ENCODE measurements at regions not wholly inside any gene's neighbourhood (a gene's known extent, or its start where the extent isn't known, plus 50 kb on each side); places are given as distances from the start of the nearest gene placed in this dataset.

DNA sequence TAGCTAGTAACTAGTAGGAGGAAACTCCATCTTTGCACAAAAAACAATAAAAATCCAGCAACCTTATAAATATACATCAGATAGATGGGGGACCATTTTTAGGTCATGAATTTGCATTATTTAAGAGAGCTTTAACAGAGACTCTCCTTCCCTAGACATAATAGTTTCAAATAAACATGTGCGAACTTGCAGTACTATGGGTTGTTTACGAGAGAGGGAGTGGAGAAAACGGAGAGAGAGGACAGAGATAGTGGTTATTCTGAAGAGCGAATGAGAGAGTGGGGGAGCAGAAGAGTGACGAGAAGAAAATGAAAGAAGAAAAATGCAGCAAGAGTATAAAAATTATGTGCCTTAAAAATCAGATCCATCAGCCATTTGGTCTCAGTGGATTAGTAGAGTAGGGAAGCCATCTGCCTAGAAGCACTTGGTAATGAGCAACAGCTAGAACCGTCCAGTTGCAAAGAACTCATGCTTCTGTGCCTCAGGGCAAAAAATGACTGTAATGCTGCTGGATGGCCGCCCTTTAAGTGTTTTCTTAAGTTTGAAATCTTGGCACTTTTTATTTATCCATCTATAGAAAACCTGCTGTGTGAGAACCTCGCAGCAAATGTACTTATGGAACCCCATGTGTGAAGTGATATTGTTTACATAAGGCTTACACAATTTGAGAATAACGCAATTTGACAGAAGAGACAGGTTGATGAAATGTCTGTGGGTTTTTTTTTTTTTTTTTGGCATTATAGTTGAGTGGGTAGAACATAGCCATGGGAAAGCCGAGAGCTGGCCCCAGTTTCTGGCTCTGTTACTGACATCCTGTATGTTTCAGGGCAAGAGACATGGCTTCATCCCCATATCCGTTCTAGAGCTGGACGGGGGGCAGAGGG is 95.6 kb upstream of the ZNF608 start:
- no peaks in the 10 kb centered on the region for H3K4me1 Mint-ChIP-seq
- peaks cover 0 to 3% of the 10 kb centered on the region in 2 experiments for H3K9me3 ChIP-seq (ENCODE audit: control insufficient read depth in 2 of 2, low read length in 2 of 2)
- no peaks in the 10 kb centered on the region for H3K36me3 Mint-ChIP-seq
- H3K27me3 ChIP-seq (ENCODE audit: control insufficient read depth, insufficient read depth, low read length) = no peaks in the 10 kb centered on the region
- H3K9me3 Mint-ChIP-seq = peaks cover 0 to 12% (median 7%) of the 10 kb centered on the region in 7 donors
- H3K27ac ChIP-seq (ENCODE audit: insufficient read depth, low read length, poor library complexity, severe bottlenecking) = no peak overlapping the region
- no peaks in the 10 kb centered on the region for H3K27me3 Mint-ChIP-seq
- H3K4me3 ChIP-seq (ENCODE audit: low read depth, low read length) = no peak overlapping the region
- H3K4me3 Mint-ChIP-seq = no peak overlapping the region
- H3K36me3 ChIP-seq (ENCODE audit: control insufficient read depth, insufficient read depth, low read length) = no peaks in the 10 kb centered on the region
- ATAC-seq (ENCODE audit: low read depth in 2 of 2) (no peak), DNase-seq (no peak)
- H3K4me1 ChIP-seq (ENCODE audit: control insufficient read depth, insufficient read depth, low read length, poor library complexity, severe bottlenecking) = no peaks in the 10 kb centered on the region
- H3K27ac Mint-ChIP-seq = no peak overlapping the region

DNA sequence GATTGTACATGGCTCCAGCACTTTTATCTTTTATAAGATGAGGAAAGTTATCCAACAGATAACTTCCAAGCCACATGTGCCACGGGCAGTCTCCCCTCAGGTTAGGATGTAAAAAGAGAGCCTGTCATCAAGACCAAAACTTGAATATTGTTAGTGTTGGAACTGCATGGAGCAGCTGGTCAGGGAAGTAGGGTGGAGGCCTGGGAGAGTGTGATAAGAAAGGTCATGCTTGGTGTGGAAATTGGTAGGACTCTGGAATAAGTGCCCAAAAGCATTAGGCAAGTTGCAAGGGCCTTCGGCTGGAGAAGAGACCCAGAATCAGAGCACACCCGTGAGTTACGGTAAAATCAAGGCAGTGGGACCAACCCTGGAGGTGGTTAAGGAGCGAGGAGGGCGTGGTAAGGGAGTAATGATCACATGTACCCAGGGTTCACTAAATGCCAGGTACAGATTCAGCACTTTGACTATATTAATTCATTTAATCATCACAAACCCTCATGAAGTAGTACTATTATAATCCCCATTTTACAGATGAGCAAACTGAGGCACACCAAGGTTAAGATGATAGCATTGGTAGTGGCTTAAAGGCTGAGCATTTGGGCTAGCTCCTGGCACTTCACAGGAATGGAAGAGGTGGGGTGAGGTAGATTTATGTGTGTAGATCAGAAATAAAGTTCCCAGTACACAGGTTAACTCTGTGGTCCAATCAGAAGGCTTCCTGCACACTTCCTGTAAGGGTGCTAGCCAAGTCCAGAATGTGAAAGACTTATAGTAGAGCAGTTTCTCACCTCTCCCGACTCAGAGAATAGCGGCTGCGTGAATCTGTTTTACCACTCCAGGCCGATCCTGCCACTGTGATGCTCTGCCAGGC is 96.5 kb upstream of the ZNF608 start:
- H3K27me3 ChIP-seq (ENCODE audit: control insufficient read depth, insufficient read depth, low read length) = no peaks in the 10 kb centered on the region
- Mint-ChIP-seq H3K36me3 (no peaks in the 10 kb centered on the region), H3K4me3 (no peak overlapping the region), H3K27ac (no peak overlapping the region), H3K9me3 (peaks cover 0 to 12% (median 7%) of the 10 kb centered on the region in 7 donors), H3K4me1 (no peaks in the 10 kb centered on the region), H3K27me3 (no peaks in the 10 kb centered on the region)
- no peak overlapping the region for H3K27ac ChIP-seq (ENCODE audit: insufficient read depth, low read length, poor library complexity, severe bottlenecking)
- no peak for DNase-seq
- peaks cover 0 to 3% of the 10 kb centered on the region in 2 experiments for H3K9me3 ChIP-seq (ENCODE audit: control insufficient read depth in 2 of 2, low read length in 2 of 2)
- no peak overlapping the region for H3K4me3 ChIP-seq (ENCODE audit: low read depth, low read length)
- no peaks in the 10 kb centered on the region for H3K36me3 ChIP-seq (ENCODE audit: control insufficient read depth, insufficient read depth, low read length)
- no peak for ATAC-seq (ENCODE audit: low read depth in 2 of 2)
- no peaks in the 10 kb centered on the region for H3K4me1 ChIP-seq (ENCODE audit: control insufficient read depth, insufficient read depth, low read length, poor library complexity, severe bottlenecking)

DNA sequence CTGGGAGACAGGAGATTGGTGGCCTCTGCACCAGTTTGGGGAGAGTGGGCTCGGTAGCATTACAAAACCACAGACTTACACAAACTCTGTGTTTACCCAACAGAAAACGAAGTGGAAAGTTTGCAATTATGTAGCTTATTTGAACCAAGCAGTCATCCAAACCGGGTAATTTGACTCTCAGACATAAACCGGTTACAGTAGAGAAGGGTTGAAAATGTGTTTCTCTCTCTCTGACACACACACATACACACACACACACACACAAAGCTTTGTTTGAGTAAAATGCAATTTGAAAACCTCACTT is 97.1 kb upstream of the ZNF608 start:
- H3K4me1 Mint-ChIP-seq = no peaks in the 10 kb centered on the region
- Histone ChIP-seq H3K36me3 (ENCODE audit: control insufficient read depth, insufficient read depth, low read length) (no peaks in the 10 kb centered on the region), H3K27me3 (ENCODE audit: control insufficient read depth, insufficient read depth, low read length) (no peaks in the 10 kb centered on the region), H3K4me1 (ENCODE audit: control insufficient read depth, insufficient read depth, low read length, poor library complexity, severe bottlenecking) (no peaks in the 10 kb centered on the region), H3K4me3 (ENCODE audit: low read depth, low read length) (no peak overlapping the region), H3K27ac (ENCODE audit: insufficient read depth, low read length, poor library complexity, severe bottlenecking) (no peak overlapping the region), H3K9me3 (ENCODE audit: control insufficient read depth in 2 of 2, low read length in 2 of 2) (peaks cover 0 to 3% of the 10 kb centered on the region in 2 experiments)
- H3K36me3 Mint-ChIP-seq = no peaks in the 10 kb centered on the region
- DNase-seq (no peak), ATAC-seq (ENCODE audit: low read depth in 2 of 2) (no peak)
- H3K9me3 Mint-ChIP-seq = peaks cover 0 to 12% (median 7%) of the 10 kb centered on the region in 7 donors
- no peak overlapping the region for H3K4me3 Mint-ChIP-seq
- no peaks in the 10 kb centered on the region for H3K27me3 Mint-ChIP-seq
- no peak overlapping the region for H3K27ac Mint-ChIP-seq

DNA sequence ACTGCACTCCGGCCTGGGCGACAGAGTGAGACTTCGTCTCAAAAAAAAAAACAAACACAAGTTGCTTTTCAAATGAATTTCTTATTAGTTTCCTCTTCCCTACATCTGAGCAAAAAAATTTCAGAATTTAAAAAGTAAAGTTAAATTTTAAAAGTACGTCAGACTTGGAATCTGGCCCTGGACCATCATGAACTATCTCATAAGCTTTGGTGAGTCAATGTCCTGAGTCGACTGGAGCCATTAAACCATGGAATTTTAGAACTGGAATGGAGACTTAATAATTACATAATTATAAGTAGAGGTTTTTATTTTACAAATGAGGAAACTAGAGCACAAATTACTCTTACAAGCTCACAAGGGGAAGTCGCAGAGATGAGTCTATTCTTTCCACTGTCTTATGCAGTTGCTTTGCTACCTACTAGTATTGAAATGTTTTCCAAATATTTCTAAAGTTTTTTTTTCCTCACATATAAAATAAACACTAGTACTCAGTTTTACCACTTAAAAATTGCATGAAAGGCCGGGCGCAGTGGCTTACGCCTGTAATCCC is 98.0 kb upstream of the ZNF608 start:
- Mint-ChIP-seq H3K27ac (no peak overlapping the region), H3K9me3 (peaks cover 0 to 14% (median 7%) of the 10 kb centered on the region in 7 donors), H3K36me3 (no peaks in the 10 kb centered on the region), H3K27me3 (no peaks in the 10 kb centered on the region), H3K4me1 (no peaks in the 10 kb centered on the region), H3K4me3 (no peak overlapping the region)
- Histone ChIP-seq H3K36me3 (ENCODE audit: control insufficient read depth, insufficient read depth, low read length) (no peaks in the 10 kb centered on the region), H3K4me1 (ENCODE audit: control insufficient read depth, insufficient read depth, low read length, poor library complexity, severe bottlenecking) (no peaks in the 10 kb centered on the region), H3K9me3 (ENCODE audit: control insufficient read depth in 2 of 2, low read length in 2 of 2) (peaks cover 0 to 3% of the 10 kb centered on the region in 2 experiments), H3K4me3 (ENCODE audit: low read depth, low read length) (no peak overlapping the region), H3K27ac (ENCODE audit: insufficient read depth, low read length, poor library complexity, severe bottlenecking) (no peak overlapping the region), H3K27me3 (ENCODE audit: control insufficient read depth, insufficient read depth, low read length) (no peaks in the 10 kb centered on the region)
- ATAC-seq (ENCODE audit: low read depth in 2 of 2) (no peak), DNase-seq (no peak)

DNA sequence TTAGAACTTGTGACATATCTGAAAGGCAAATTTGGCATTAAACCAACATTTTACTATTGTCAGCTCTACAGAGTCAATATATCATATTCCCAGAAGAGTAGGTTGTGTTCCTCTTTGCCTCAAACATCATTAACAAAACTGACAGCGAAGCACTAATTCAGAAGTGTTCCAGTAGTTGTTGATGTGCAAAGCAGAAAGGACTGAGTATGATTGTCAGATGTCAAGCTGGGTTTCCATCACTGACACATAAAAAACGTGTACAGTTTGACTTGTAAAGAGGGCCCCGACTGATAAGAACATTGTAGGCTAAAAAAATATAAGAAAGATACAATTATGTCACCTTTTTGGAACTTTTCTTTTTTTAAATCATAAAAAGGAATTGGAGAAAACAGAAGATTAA is 101.5 kb upstream of the ZNF608 start:
- peaks cover 0 to 7% (median 5%) of the 10 kb centered on the region in 7 donors for H3K9me3 Mint-ChIP-seq
- H3K4me3 Mint-ChIP-seq = no peak overlapping the region
- H3K27me3 Mint-ChIP-seq = no peaks in the 10 kb centered on the region
- H3K27ac Mint-ChIP-seq = no peak overlapping the region
- H3K4me1 Mint-ChIP-seq = no peaks in the 10 kb centered on the region
- H3K27me3 ChIP-seq (ENCODE audit: control insufficient read depth, insufficient read depth, low read length) = no peaks in the 10 kb centered on the region
- no peaks in the 10 kb centered on the region for H3K36me3 ChIP-seq (ENCODE audit: control insufficient read depth, insufficient read depth, low read length)
- H3K27ac ChIP-seq (ENCODE audit: insufficient read depth, low read length, poor library complexity, severe bottlenecking) = no peak overlapping the region
- ATAC-seq (ENCODE audit: low read depth in 2 of 2) (no peak), DNase-seq (no peak)
- H3K36me3 Mint-ChIP-seq = no peaks in the 10 kb centered on the region
- no peaks in the 10 kb centered on the region for H3K4me1 ChIP-seq (ENCODE audit: control insufficient read depth, insufficient read depth, low read length, poor library complexity, severe bottlenecking)
- peaks cover 0 to 3% of the 10 kb centered on the region in 2 experiments for H3K9me3 ChIP-seq (ENCODE audit: control insufficient read depth in 2 of 2, low read length in 2 of 2)
- no peak overlapping the region for H3K4me3 ChIP-seq (ENCODE audit: low read depth, low read length)

DNA sequence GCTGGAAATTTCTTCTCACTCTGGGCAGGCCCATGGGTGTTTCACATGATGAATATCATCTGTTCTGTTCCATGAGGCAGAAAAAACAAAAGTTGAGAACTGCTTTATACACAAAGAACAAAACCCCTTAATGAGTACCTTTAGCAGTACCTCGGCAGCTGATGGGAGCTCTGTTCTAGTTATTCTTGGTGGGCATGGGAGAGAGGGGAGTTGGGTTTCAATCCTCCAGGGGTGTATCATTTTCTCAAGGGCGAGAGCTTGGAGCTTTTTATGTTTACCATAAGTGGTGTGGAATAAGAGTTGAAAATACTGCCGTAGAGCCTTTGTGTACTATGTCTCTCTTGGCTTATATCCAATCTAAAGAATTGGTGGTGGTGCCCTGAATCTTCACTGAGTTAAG is 103.3 kb upstream of the ZNF608 start:
- ATAC-seq (ENCODE audit: low read depth in 2 of 2) = no peak
- no peak overlapping the region for H3K4me3 Mint-ChIP-seq
- H3K9me3 Mint-ChIP-seq = peaks cover 0 to 7% (median 3%) of the 10 kb centered on the region in 7 donors
- no peak overlapping the region for H3K27ac ChIP-seq (ENCODE audit: insufficient read depth, low read length, poor library complexity, severe bottlenecking)
- no peaks in the 10 kb centered on the region for H3K4me1 Mint-ChIP-seq
- H3K36me3 Mint-ChIP-seq = no peaks in the 10 kb centered on the region
- no peaks in the 10 kb centered on the region for H3K27me3 ChIP-seq (ENCODE audit: control insufficient read depth, insufficient read depth, low read length)
- no peaks in the 10 kb centered on the region for H3K36me3 ChIP-seq (ENCODE audit: control insufficient read depth, insufficient read depth, low read length)
- no peak overlapping the region for H3K27ac Mint-ChIP-seq
- no peaks in the 10 kb centered on the region for H3K4me1 ChIP-seq (ENCODE audit: control insufficient read depth, insufficient read depth, low read length, poor library complexity, severe bottlenecking)
- H3K9me3 ChIP-seq (ENCODE audit: control insufficient read depth in 2 of 2, low read length in 2 of 2) = no peaks in the 10 kb centered on the region
- H3K27me3 Mint-ChIP-seq = no peaks in the 10 kb centered on the region
- H3K4me3 ChIP-seq (ENCODE audit: low read depth, low read length) = no peak overlapping the region
- no peak for DNase-seq

DNA sequence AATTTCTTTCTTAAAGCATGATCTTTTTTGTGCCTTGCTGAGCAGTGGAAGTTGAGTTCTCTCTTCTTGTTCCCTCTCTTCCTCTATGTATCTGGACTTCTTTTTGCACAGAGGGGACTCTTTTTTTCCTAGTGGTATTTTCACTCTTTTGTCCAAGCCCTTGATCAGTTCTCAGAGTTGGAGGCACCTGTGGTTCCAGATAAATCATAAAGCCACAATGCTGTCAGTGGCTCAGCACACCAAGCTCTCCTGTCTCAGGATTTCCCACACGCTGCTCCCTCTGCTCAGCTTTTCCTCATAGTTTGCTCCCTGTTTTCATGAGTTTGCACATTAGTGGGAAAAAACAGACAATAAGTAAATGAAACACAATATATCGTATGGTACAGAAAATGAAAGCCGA is 110.3 kb upstream of the ZNF608 start:
- H3K9me3 Mint-ChIP-seq = peaks cover 0 to 9% (median 2%) of the 10 kb centered on the region in 7 donors

More for the DNA sequence above, 110.3 kb upstream of the ZNF608 start:
- no peaks in the 10 kb centered on the region for H3K4me1 Mint-ChIP-seq
- H3K27me3 ChIP-seq (ENCODE audit: control insufficient read depth, insufficient read depth, low read length) = no peaks in the 10 kb centered on the region
- H3K36me3 Mint-ChIP-seq = no peaks in the 10 kb centered on the region
- no peaks in the 10 kb centered on the region for H3K4me1 ChIP-seq (ENCODE audit: control insufficient read depth, insufficient read depth, low read length, poor library complexity, severe bottlenecking)
- DNase-seq = no peak
- no peak overlapping the region for H3K27ac ChIP-seq (ENCODE audit: insufficient read depth, low read length, poor library complexity, severe bottlenecking)
- no peak for ATAC-seq (ENCODE audit: low read depth in 2 of 2)
- H3K4me3 ChIP-seq (ENCODE audit: low read depth, low read length) = no peak overlapping the region
- H3K27ac Mint-ChIP-seq = no peak overlapping the region
- no peaks in the 10 kb centered on the region for H3K9me3 ChIP-seq (ENCODE audit: control insufficient read depth in 2 of 2, low read length in 2 of 2)
- no peaks in the 10 kb centered on the region for H3K36me3 ChIP-seq (ENCODE audit: control insufficient read depth, insufficient read depth, low read length)
- H3K27me3 Mint-ChIP-seq = no peaks in the 10 kb centered on the region
- no peak overlapping the region for H3K4me3 Mint-ChIP-seq
